ENCODE measurements at regions not wholly inside any gene's neighbourhood (a gene's known extent, or its start where the extent isn't known, plus 50 kb on each side); places are given as distances from the start of the nearest gene placed in this dataset.

DNA sequence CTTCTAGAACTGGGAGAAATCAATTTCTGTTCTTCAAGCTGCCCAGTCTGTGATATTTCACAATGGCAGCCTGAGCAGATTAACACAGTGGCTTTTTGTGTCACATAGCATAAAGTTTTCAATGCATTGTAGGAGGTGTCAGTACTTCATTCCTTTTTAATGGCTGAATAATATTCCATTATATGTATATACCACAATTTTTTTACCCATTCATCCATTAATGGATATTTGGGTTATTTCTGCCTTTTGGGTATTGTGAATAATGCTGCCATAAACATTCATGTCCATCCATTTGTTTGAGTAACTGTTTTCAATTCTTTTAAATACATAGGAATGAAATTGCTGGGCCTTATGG, 191.5 kb downstream of the SETD4 start:
- Histone ChIP-seq H3F3A (replicated peaks; ENCODE audit: insufficient read depth) (no peaks in the 10 kb centered on the region), H3K9me2 (no peaks in the 10 kb centered on the region), H3K4me1 (ENCODE audit: control insufficient read depth in 1 of 2, insufficient read depth in 2 of 2, low read depth in 1 of 2, low read length in 1 of 2) (no peaks in the 10 kb centered on the region), H3K79me2 (ENCODE audit: insufficient read depth) (no peaks in the 10 kb centered on the region), H4K20me1 (ENCODE audit: insufficient read depth) (no peaks in the 10 kb centered on the region), H3K27me3 (ENCODE audit: insufficient read depth) (peaks cover 28% of the 10 kb centered on the region; the same call in 1 of the 2 replicates), H3K4me3 (ENCODE audit: low read depth in 2 of 2, low read length in 1 of 2) (no peak overlapping the region), H3K36me3 (replicated peaks in 1 of 2; ENCODE audit: control insufficient read depth in 1 of 2, insufficient read depth in 2 of 2, low read length in 1 of 2) (no peaks in the 10 kb centered on the region), H3K27ac (ENCODE audit: low read depth in 2 of 2, low read length in 1 of 2) (no peak overlapping the region), H3K4me2 (no peak overlapping the region), H3K9ac (no peak overlapping the region), H3K9me3 (peaks cover 5% of the 10 kb centered on the region; the same call in 1 of the 2 replicates), H2AFZ (ENCODE audit: low read depth) (no peak overlapping the region)
- DNase-seq, result no peak
- CTCF ChIA-PET, result no interaction called here
- TF ChIP-seq RCOR1 (IDR thresholded peaks at IDR 0.05; ENCODE audit: low read length), result no peak
- no peak for TF ChIP-seq POLR2AphosphoS5 (IDR thresholded peaks at IDR 0.05; ENCODE audit: low read depth, low read length)
- no peak for TF ChIP-seq RXRA (IDR thresholded peaks at IDR 0.05; ENCODE audit: borderline replicate concordance, low read depth)
- no peak for TF ChIP-seq RFX5 (IDR thresholded peaks at IDR 0.05; ENCODE audit: low read length)
- no peak for TF ChIP-seq MXI1 (IDR thresholded peaks at IDR 0.05; ENCODE audit: low read depth, low read length)
- no peak for TF ChIP-seq EP300 (IDR thresholded peaks at IDR 0.05; ENCODE audit: borderline replicate concordance in 1 of 2, low read depth in 1 of 2, low read length in 1 of 2)
- no peak for TF ChIP-seq YY1 (IDR thresholded peaks at IDR 0.05; ENCODE audit: low read depth)
- TF ChIP-seq TAF1 (IDR thresholded peaks at IDR 0.05; ENCODE audit: borderline replicate concordance, low read depth, low read length), result no peak
- TF ChIP-seq, protein P1, sequence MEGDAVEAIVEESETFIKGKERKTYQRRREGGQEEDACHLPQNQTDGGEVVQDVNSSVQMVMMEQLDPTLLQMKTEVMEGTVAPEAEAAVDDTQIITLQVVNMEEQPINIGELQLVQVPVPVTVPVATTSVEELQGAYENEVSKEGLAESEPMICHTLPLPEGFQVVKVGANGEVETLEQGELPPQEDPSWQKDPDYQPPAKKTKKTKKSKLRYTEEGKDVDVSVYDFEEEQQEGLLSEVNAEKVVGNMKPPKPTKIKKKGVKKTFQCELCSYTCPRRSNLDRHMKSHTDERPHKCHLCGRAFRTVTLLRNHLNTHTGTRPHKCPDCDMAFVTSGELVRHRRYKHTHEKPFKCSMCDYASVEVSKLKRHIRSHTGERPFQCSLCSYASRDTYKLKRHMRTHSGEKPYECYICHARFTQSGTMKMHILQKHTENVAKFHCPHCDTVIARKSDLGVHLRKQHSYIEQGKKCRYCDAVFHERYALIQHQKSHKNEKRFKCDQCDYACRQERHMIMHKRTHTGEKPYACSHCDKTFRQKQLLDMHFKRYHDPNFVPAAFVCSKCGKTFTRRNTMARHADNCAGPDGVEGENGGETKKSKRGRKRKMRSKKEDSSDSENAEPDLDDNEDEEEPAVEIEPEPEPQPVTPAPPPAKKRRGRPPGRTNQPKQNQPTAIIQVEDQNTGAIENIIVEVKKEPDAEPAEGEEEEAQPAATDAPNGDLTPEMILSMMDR (IDR thresholded peaks at IDR 0.05), result no peak
- TF ChIP-seq, protein P2, sequence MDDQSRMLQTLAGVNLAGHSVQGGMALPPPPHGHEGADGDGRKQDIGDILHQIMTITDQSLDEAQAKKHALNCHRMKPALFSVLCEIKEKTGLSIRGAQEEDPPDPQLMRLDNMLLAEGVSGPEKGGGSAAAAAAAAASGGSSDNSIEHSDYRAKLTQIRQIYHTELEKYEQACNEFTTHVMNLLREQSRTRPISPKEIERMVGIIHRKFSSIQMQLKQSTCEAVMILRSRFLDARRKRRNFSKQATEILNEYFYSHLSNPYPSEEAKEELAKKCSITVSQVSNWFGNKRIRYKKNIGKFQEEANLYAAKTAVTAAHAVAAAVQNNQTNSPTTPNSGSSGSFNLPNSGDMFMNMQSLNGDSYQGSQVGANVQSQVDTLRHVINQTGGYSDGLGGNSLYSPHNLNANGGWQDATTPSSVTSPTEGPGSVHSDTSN (IDR thresholded peaks at IDR 0.05), result no peak
- TF ChIP-seq, protein P3, sequence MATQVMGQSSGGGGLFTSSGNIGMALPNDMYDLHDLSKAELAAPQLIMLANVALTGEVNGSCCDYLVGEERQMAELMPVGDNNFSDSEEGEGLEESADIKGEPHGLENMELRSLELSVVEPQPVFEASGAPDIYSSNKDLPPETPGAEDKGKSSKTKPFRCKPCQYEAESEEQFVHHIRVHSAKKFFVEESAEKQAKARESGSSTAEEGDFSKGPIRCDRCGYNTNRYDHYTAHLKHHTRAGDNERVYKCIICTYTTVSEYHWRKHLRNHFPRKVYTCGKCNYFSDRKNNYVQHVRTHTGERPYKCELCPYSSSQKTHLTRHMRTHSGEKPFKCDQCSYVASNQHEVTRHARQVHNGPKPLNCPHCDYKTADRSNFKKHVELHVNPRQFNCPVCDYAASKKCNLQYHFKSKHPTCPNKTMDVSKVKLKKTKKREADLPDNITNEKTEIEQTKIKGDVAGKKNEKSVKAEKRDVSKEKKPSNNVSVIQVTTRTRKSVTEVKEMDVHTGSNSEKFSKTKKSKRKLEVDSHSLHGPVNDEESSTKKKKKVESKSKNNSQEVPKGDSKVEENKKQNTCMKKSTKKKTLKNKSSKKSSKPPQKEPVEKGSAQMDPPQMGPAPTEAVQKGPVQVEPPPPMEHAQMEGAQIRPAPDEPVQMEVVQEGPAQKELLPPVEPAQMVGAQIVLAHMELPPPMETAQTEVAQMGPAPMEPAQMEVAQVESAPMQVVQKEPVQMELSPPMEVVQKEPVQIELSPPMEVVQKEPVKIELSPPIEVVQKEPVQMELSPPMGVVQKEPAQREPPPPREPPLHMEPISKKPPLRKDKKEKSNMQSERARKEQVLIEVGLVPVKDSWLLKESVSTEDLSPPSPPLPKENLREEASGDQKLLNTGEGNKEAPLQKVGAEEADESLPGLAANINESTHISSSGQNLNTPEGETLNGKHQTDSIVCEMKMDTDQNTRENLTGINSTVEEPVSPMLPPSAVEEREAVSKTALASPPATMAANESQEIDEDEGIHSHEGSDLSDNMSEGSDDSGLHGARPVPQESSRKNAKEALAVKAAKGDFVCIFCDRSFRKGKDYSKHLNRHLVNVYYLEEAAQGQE (IDR thresholded peaks at IDR 0.05; ENCODE audit: low read depth, low read length), result no peak
- TF ChIP-seq NRF1 (IDR thresholded peaks at IDR 0.05; ENCODE audit: low read depth, low read length), result no peak
- TF ChIP-seq CHD2 (IDR thresholded peaks at IDR 0.05; ENCODE audit: low read length, partially characterized antibody), result no peak
- no peak for TF ChIP-seq GATA2 (CRISPR knock-in tag; IDR thresholded peaks at IDR 0.05)
- no peak for TF ChIP-seq NFIC (IDR thresholded peaks at IDR 0.05; ENCODE audit: borderline replicate concordance)
- no peak for TF ChIP-seq SIN3A (IDR thresholded peaks at IDR 0.05; ENCODE audit: borderline replicate concordance, low read depth, low read length)
- TF ChIP-seq MEF2A (IDR thresholded peaks at IDR 0.05; ENCODE audit: borderline replicate concordance, low read depth), result no peak
- TF ChIP-seq, protein P4, sequence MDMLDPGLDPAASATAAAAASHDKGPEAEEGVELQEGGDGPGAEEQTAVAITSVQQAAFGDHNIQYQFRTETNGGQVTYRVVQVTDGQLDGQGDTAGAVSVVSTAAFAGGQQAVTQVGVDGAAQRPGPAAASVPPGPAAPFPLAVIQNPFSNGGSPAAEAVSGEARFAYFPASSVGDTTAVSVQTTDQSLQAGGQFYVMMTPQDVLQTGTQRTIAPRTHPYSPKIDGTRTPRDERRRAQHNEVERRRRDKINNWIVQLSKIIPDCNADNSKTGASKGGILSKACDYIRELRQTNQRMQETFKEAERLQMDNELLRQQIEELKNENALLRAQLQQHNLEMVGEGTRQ (IDR thresholded peaks at IDR 0.05; ENCODE audit: borderline replicate concordance, low read depth, low read length), result no peak
- no peak for TF ChIP-seq TCF12 (IDR thresholded peaks at IDR 0.05)
- TF ChIP-seq, protein P5, sequence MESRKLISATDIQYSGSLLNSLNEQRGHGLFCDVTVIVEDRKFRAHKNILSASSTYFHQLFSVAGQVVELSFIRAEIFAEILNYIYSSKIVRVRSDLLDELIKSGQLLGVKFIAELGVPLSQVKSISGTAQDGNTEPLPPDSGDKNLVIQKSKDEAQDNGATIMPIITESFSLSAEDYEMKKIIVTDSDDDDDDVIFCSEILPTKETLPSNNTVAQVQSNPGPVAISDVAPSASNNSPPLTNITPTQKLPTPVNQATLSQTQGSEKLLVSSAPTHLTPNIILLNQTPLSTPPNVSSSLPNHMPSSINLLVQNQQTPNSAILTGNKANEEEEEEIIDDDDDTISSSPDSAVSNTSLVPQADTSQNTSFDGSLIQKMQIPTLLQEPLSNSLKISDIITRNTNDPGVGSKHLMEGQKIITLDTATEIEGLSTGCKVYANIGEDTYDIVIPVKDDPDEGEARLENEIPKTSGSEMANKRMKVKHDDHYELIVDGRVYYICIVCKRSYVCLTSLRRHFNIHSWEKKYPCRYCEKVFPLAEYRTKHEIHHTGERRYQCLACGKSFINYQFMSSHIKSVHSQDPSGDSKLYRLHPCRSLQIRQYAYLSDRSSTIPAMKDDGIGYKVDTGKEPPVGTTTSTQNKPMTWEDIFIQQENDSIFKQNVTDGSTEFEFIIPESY (IDR thresholded peaks at IDR 0.05; ENCODE audit: borderline replicate concordance, low read depth), result no peak
- POLR2A ChIA-PET, result no interaction called here

All from SK-N-SH (cell line).